Fibroblast of peridontal ligament (primary cell): ENCODE measurements at regions not wholly inside any gene's neighbourhood (a gene's known extent, or its start where the extent isn't known, plus 50 kb on each side); places are given as distances from the start of the nearest gene placed in this dataset.
"Not testable (repeated sequence)": the region's sequence is repeated elsewhere in the genome, so short reads cannot be mapped to it uniquely, and the experiment has no call there.

Experiments used
- DNase-seq: peaks from one replicate; pipeline ENCODE4 v3.0.0-alpha.2; 2010; ENCODE audit errors: extremely low read depth

GRCh38 chr2:152273732-152274260, 61.2 kb upstream of the FMNL2 start:
- DNase-seq: not testable (repeated sequence)

- not testable (repeated sequence) for DNase-seq
Measured at GRCh38 chr2:152277896-152278295, 57.1 kb upstream of the FMNL2 start.

- DNase-seq: no peak
Measured at GRCh38 chr2:152278526-152278925, 56.4 kb upstream of the FMNL2 start.

GRCh38 chr2:152279367-152279766, 55.6 kb upstream of the FMNL2 start:
- DNase-seq: not testable (repeated sequence)

GRCh38 chr2:152280780-152281179, 54.2 kb upstream of the FMNL2 start:
- DNase-seq: no peak

GRCh38 chr2:152283392-152283791, 51.6 kb upstream of the FMNL2 start:
- no peak for DNase-seq

GRCh38 chr2:152284398-152284797, 50.6 kb upstream of the FMNL2 start:
- DNase-seq: peak; percentile 22
